Endothelial cell of umbilical vein (primary cell): ENCODE measurements at regions not wholly inside any gene's neighbourhood (a gene's known extent, or its start where the extent isn't known, plus 50 kb on each side); places are given as distances from the start of the nearest gene placed in this dataset.

Source experiments
- BruUV-seq: library from RNA; stranded (reverse); fragments of 400-500 nt; replicated peaks from 2 replicates; lab custom pipeline; 2021; lab: Mats Ljungman, UMichigan
- CTCF ChIA-PET: fragments of 300-600, 350-600 bp; sonication (Branson Sonifier 250); formaldehyde crosslinking; loops from one replicate; lab custom pipeline; 2021; ENCODE audit warnings: antibody characterized with exemption, inconsistent platforms; lab: Charles Lee
- POLR2A ChIA-PET: fragments of 300-600, 350-600 bp; sonication (Branson Sonifier 250); formaldehyde crosslinking; loops from one replicate; lab custom pipeline; 2021; ENCODE audit warnings: antibody characterized with exemption, inconsistent platforms; lab: Charles Lee
- DNase-seq: peaks from one replicate; pipeline ENCODE4 v3.0.0-alpha.2; 2011; ENCODE audit warnings: low read depth, low spot score
- FAIRE-seq: peaks from 2 replicates; lab custom pipeline; 2011; peaks lifted over from hg19 to GRCh38; lab: Jason Lieb, UNC
- H2AFZ ChIP-seq: 2 replicates; pipeline ENCODE4 v1.6.0; 2012; ENCODE audit warnings: low read depth, low read length, control low read depth, inconsistent platforms
- H3K27ac ChIP-seq: 2 replicates; pipeline ENCODE4 v1.5.1; 2011; ENCODE audit warnings: low read depth, mild to moderate bottlenecking, control low read depth, low read length, moderate library complexity; ENCODE audit not compliant: insufficient read depth
- H3K27me3 ChIP-seq, 2 experiments: 2 replicates each; pipeline versions ENCODE4 v1.6.0 to v1.6.1; 2011; ENCODE audit warnings: low read length in 2 of 2, mixed read lengths in 1 of 2; ENCODE audit not compliant: control insufficient read depth in 2 of 2, insufficient read depth in 2 of 2
- H3K36me3 ChIP-seq, 2 experiments: 2 replicates in 1 of 2; 3 replicates in 1 of 2; pipeline ENCODE4 v1.5.1; 2011; ENCODE audit warnings: low read length in 2 of 2, mild to moderate bottlenecking in 1 of 2, moderate library complexity in 1 of 2; ENCODE audit not compliant: control insufficient read depth in 2 of 2, insufficient read depth in 2 of 2; ENCODE audit errors: extremely low read depth in 1 of 2
- H3K4me1 ChIP-seq: 3 replicates; pipeline ENCODE4 v1.5.1; 2011; ENCODE audit warnings: mild to moderate bottlenecking, low read length; ENCODE audit not compliant: control insufficient read depth, insufficient read depth; ENCODE audit errors: extremely low read depth
- H3K4me2 ChIP-seq: 2 replicates; pipeline ENCODE4 v1.6.1; 2011; ENCODE audit warnings: low read length, control low read depth, mixed read lengths; ENCODE audit not compliant: insufficient read depth
- H3K4me3 ChIP-seq, 3 experiments: fragments of 200-600 bp in 1 of 3; sonication (generic), shearing (Covaris generic) in 1 of 3; replicated peaks in 1 of 3; 2 replicates each; pipeline ENCODE4 v1.5.1; 2011 to 2016; ENCODE audit warnings: control low read depth in 3 of 3, low read length in 3 of 3, mild to moderate bottlenecking in 2 of 3, inconsistent platforms in 1 of 3, low read depth in 1 of 3, moderate library complexity in 1 of 3; ENCODE audit not compliant: insufficient read depth in 1 of 3
- H3K79me2 ChIP-seq: 2 replicates; pipeline ENCODE4 v1.6.0; 2012; ENCODE audit warnings: low read length, inconsistent platforms; ENCODE audit not compliant: control insufficient read depth, insufficient read depth
- H3K9ac ChIP-seq: replicated peaks from 2 replicates; pipeline ENCODE3; 2011; ENCODE audit warnings: low read length, control low read depth; ENCODE audit not compliant: insufficient read depth; ENCODE audit errors: extremely low read depth
- H3K9me1 ChIP-seq: replicated peaks from 3 replicates; pipeline ENCODE4 v1.6.0; 2011; ENCODE audit warnings: mild to moderate bottlenecking, low read length; ENCODE audit not compliant: control insufficient read depth, insufficient read depth; ENCODE audit errors: extremely low read depth
- H3K9me3 ChIP-seq: replicated peaks from 2 replicates; pipeline ENCODE4 v1.5.1; 2012; ENCODE audit warnings: low read length, inconsistent platforms; ENCODE audit not compliant: control insufficient read depth, insufficient read depth
- H4K20me1 ChIP-seq: replicated peaks from 2 replicates; pipeline ENCODE3; 2011; ENCODE audit warnings: mild to moderate bottlenecking, low read length; ENCODE audit not compliant: control insufficient read depth, insufficient read depth; ENCODE audit errors: extremely low read depth
- CTCF ChIP-seq, 2 donors: IDR thresholded peaks; 1 replicate in 1 of 2; 2 replicates in 1 of 2; pipeline ENCODE4 v1.5.1; 2011; ENCODE audit warnings: low read length in 2 of 2, mild to moderate bottlenecking in 2 of 2, moderate library complexity in 2 of 2, control low read depth in 1 of 2, inconsistent platforms in 1 of 2, low read depth in 1 of 2; ENCODE audit not compliant: insufficient read depth in 1 of 2; ENCODE audit errors: extremely low read depth in 1 of 2
- EZH2 ChIP-seq: IDR thresholded peaks from 2 replicates; pipeline ENCODE4 v1.6.1; 2012; ENCODE audit warnings: borderline replicate concordance, low read depth, mild to moderate bottlenecking, moderate library complexity, low read length, inconsistent platforms; ENCODE audit not compliant: severe bottlenecking
- FOS ChIP-seq: IDR thresholded peaks from 2 replicates; pipeline ENCODE4 v1.6.1; 2011; ENCODE audit warnings: mild to moderate bottlenecking, low read length, moderate library complexity, borderline replicate concordance; ENCODE audit not compliant: insufficient read depth
- GATA2 ChIP-seq: IDR thresholded peaks from 2 replicates; pipeline ENCODE4 v1.7.0; 2011; ENCODE audit warnings: low read depth, mild to moderate bottlenecking, moderate library complexity, mixed read lengths, low read length; ENCODE audit not compliant: insufficient read length, insufficient read depth
- JUN ChIP-seq: IDR thresholded peaks from 2 replicates; pipeline ENCODE4 v1.6.1; 2011; ENCODE audit warnings: borderline replicate concordance, low read depth; ENCODE audit not compliant: insufficient read length, insufficient read depth
- MYC ChIP-seq: IDR thresholded peaks from one replicate; pipeline ENCODE4 v1.6.1; 2011; ENCODE audit warnings: mild to moderate bottlenecking, low read depth, low read length
- POLR2A ChIP-seq: IDR thresholded peaks from 2 replicates; pipeline ENCODE4 v1.6.1; 2012; ENCODE audit warnings: low read depth, mild to moderate bottlenecking, control low read depth, low read length
- POLR2AphosphoS5 ChIP-seq: IDR thresholded peaks from 2 replicates; pipeline ENCODE4 v1.6.1; 2012; ENCODE audit warnings: low read depth, mild to moderate bottlenecking, control low read depth, low read length, moderate library complexity; ENCODE audit not compliant: insufficient read depth
- dilution Hi-C: fragments of 300-500 bp; cut with MboI; formaldehyde crosslinking; loops from one replicate; pipeline ENCODE4 v1.15.0; 2019; ENCODE audit warnings: low sequenced_read_pairs; ENCODE audit not compliant: extremely low pct_ligation_motif_present
- intact Hi-C: fragments of 100-400 bp; cut with micrococcal nuclease; formaldehyde crosslinking; loops from one replicate; pipeline ENCODE4 v1.10.0; 2022
- TF ChIP-seq, protein P1 (sequence below): IDR thresholded peaks from 2 replicates; pipeline ENCODE4 v1.6.1; 2011; ENCODE audit not compliant: insufficient read depth, insufficient read length

DNA sequence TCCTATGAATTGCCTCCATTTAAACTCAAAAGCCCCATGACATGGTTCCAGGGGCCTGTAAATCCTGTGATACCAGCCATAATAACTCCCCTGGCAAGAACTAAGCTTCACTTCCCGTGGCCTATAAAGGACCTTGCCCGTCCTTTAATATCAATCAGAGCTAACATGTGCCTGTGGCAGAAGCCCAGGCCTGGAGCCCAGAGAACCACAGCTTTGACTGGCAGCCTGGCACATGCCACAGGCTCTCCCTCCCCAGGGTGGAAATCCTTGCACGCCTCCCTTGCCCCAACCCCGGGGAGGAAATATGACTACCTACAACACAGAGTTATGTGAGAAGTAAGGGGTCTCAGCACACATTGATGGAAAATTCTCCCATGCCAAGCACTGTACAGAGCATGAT is 287.4 kb downstream of the RAB28 start:
- no peaks in the 10 kb centered on the region for H3K79me2 ChIP-seq
- no peaks in the 10 kb centered on the region for H3K4me1 ChIP-seq
- no peaks in the 10 kb centered on the region for H4K20me1 ChIP-seq
- H3K9me1 ChIP-seq = no peaks in the 10 kb centered on the region
- no peak overlapping the region for H3K4me3 ChIP-seq
- no peak for FAIRE-seq
- BruUV-seq = no TSS peak
- CTCF ChIA-PET = no interaction called here
- TF ChIP-seq EZH2 (no peak), POLR2AphosphoS5 (no peak), MYC (no peak), POLR2A (no peak), JUN (no peak), GATA2 (no peak), CTCF (IDR thresholded peaks at IDR 0.05; ENCODE audit: extremely low read depth in 1 of 2, insufficient read depth in 1 of 2, low read depth in 1 of 2, low read length in 2 of 2) (no peak), FOS (no peak)
- TF ChIP-seq, protein P1, sequence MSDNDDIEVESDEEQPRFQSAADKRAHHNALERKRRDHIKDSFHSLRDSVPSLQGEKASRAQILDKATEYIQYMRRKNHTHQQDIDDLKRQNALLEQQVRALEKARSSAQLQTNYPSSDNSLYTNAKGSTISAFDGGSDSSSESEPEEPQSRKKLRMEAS = no peak
- intact Hi-C loops = no loop called here
- H3K4me2 ChIP-seq = no peak overlapping the region
- POLR2A ChIA-PET = no interaction called here
- dilution Hi-C loops = no loop called here
- H3K27me3 ChIP-seq = no peaks in the 10 kb centered on the region
- no peak overlapping the region for H3K27ac ChIP-seq
- H3K9ac ChIP-seq = no peak overlapping the region
- no peak for DNase-seq
- no peak overlapping the region for H2AFZ ChIP-seq
- H3K9me3 ChIP-seq = no peaks in the 10 kb centered on the region
- H3K36me3 ChIP-seq = no peaks in the 10 kb centered on the region
